H9 (cell line): ENCODE measurements at regions not wholly inside any gene's neighbourhood (a gene's known extent, or its start where the extent isn't known, plus 50 kb on each side); places are given as distances from the start of the nearest gene placed in this dataset.

Experiments
- DNase-seq: peaks from one replicate; pipeline ENCODE4 v3.0.0-alpha.2; 2017
- H2AFZ ChIP-seq: one replicate; pipeline ENCODE4 v1.6.1; 2013; ENCODE audit warnings: mild to moderate bottlenecking, low read length, control low read depth, moderate library complexity
- H2AK5ac ChIP-seq: 2 replicates; pipeline ENCODE4 v1.6.1; 2013; ENCODE audit warnings: low read length, control low read depth, mixed read lengths; ENCODE audit not compliant: insufficient read length
- H2BK120ac ChIP-seq: one replicate; pipeline ENCODE4 v1.6.1; 2013; ENCODE audit warnings: low read depth, mild to moderate bottlenecking, low read length, control low read depth, inconsistent platforms; ENCODE audit not compliant: poor library complexity, severe bottlenecking
- H2BK12ac ChIP-seq: 2 replicates; pipeline ENCODE4 v1.6.1; 2013; ENCODE audit warnings: low read length, control low read depth, mixed read lengths, low read depth; ENCODE audit not compliant: insufficient read length
- H2BK15ac ChIP-seq: 2 replicates; pipeline ENCODE4 v1.6.1; 2013; ENCODE audit warnings: low read depth, low read length, control low read depth
- H2BK20ac ChIP-seq: one replicate; pipeline ENCODE4 v1.6.1; 2013; ENCODE audit warnings: low read depth, mild to moderate bottlenecking, low read length, control low read depth, inconsistent platforms; ENCODE audit not compliant: poor library complexity, severe bottlenecking
- H2BK5ac ChIP-seq: 2 replicates; pipeline ENCODE4 v1.6.1; 2013; ENCODE audit warnings: low read length, control low read depth, mixed read lengths; ENCODE audit not compliant: insufficient read length
- H3K14ac ChIP-seq: 2 replicates; pipeline ENCODE4 v1.6.1; 2013; ENCODE audit warnings: low read length, control low read depth; ENCODE audit not compliant: insufficient read depth
- H3K18ac ChIP-seq: 2 replicates; pipeline ENCODE4 v1.6.1; 2013; ENCODE audit warnings: low read depth, mild to moderate bottlenecking, mixed read lengths, low read length, control low read depth; ENCODE audit not compliant: insufficient read length
- H3K23ac ChIP-seq: 2 replicates; pipeline ENCODE4 v1.6.1; 2013; ENCODE audit warnings: low read length, control low read depth, mixed read lengths, low read depth; ENCODE audit not compliant: insufficient read length
- H3K23me2 ChIP-seq: 2 replicates; pipeline ENCODE4 v1.6.1; 2013; ENCODE audit warnings: low read depth, mild to moderate bottlenecking, mixed read lengths, low read length, control low read depth; ENCODE audit not compliant: insufficient read length, poor library complexity, severe bottlenecking
- H3K27ac ChIP-seq: 2 replicates; pipeline ENCODE4 v1.5.1; 2013; ENCODE audit warnings: low read length, control low read depth, mixed read lengths, low read depth; ENCODE audit not compliant: insufficient read length
- H3K27me3 ChIP-seq: 2 replicates; pipeline ENCODE4 v1.6.1; 2013; ENCODE audit warnings: low read length, control low read depth, inconsistent platforms; ENCODE audit not compliant: insufficient read depth
- H3K4ac ChIP-seq: 2 replicates; pipeline ENCODE4 v1.6.1; 2013; ENCODE audit warnings: low read depth, mild to moderate bottlenecking, control low read depth, inconsistent platforms, low read length, moderate library complexity
- H3K4me1 ChIP-seq: 2 replicates; pipeline ENCODE4 v1.6.1; 2013; ENCODE audit warnings: low read length, control low read depth, inconsistent platforms; ENCODE audit not compliant: insufficient read depth
- H3K4me2 ChIP-seq: 2 replicates; pipeline ENCODE4 v1.6.1; 2013; ENCODE audit warnings: low read length, control low read depth, mixed read lengths; ENCODE audit not compliant: insufficient read length, insufficient read depth
- H3K56ac ChIP-seq: 2 replicates; pipeline ENCODE4 v1.6.1; 2013; ENCODE audit warnings: low read depth, mild to moderate bottlenecking, mixed read lengths, low read length, control low read depth; ENCODE audit not compliant: insufficient read length
- H3K79me1 ChIP-seq: 2 replicates; pipeline ENCODE4 v1.6.1; 2013; ENCODE audit warnings: low read depth, mild to moderate bottlenecking, moderate library complexity, low read length, control low read depth, inconsistent platforms; ENCODE audit not compliant: insufficient read depth, poor library complexity, severe bottlenecking
- H3K79me2 ChIP-seq: 2 replicates; pipeline ENCODE4 v1.6.1; 2013; ENCODE audit warnings: low read length, control low read depth, inconsistent platforms; ENCODE audit not compliant: insufficient read depth
- H3K9ac ChIP-seq: 2 replicates; pipeline ENCODE4 v1.6.1; 2013; ENCODE audit warnings: low read length, control low read depth, mixed read lengths; ENCODE audit not compliant: insufficient read length; ENCODE audit errors: extremely low read depth
- H3K9me3 ChIP-seq: one replicate; pipeline ENCODE4 v1.6.1; 2013; ENCODE audit warnings: low read depth, low read length, inconsistent platforms; ENCODE audit not compliant: control insufficient read depth
- H3T11ph ChIP-seq: one replicate; pipeline ENCODE4 v1.6.1; 2013; ENCODE audit warnings: mild to moderate bottlenecking, low read length, control low read depth, inconsistent platforms
- H4K20me1 ChIP-seq: one replicate; pipeline ENCODE4 v1.6.1; 2013; ENCODE audit not compliant: control insufficient read depth, insufficient read length, insufficient read depth
- H4K5ac ChIP-seq: 2 replicates; pipeline ENCODE4 v1.6.1; 2013; ENCODE audit warnings: low read depth, mild to moderate bottlenecking, mixed read lengths, low read length, control low read depth; ENCODE audit not compliant: insufficient read length
- H4K8ac ChIP-seq: replicated peaks from 2 replicates; pipeline ENCODE4 v1.6.1; 2013; ENCODE audit warnings: low read length, control low read depth, mixed read lengths, low read depth; ENCODE audit not compliant: insufficient read length
- H4K91ac ChIP-seq: 2 replicates; pipeline ENCODE4 v1.6.1; 2013; ENCODE audit warnings: low read depth, mild to moderate bottlenecking, moderate library complexity, mixed read lengths, low read length, control low read depth; ENCODE audit not compliant: insufficient read length
- H3K27ac Mint-ChIP-seq, 3 experiments: 2 replicates in 2 of 3; 3 replicates in 1 of 3; pipeline ENCODE4 v1.8.0; 2020 to 2021; ENCODE audit warnings: mixed read lengths in 3 of 3, mild to moderate bottlenecking in 1 of 3, moderate library complexity in 1 of 3
- H3K27me3 Mint-ChIP-seq: 2 replicates; pipeline ENCODE4 v1.8.0; 2021; ENCODE audit warnings: low read depth, mild to moderate bottlenecking, moderate library complexity, mixed read lengths
- H3K36me3 Mint-ChIP-seq, 3 experiments: 2 replicates in 2 of 3; 3 replicates in 1 of 3; pipeline ENCODE4 v1.8.0; 2020 to 2021; ENCODE audit warnings: low read depth in 3 of 3, mixed read lengths in 3 of 3; ENCODE audit not compliant: insufficient read depth in 1 of 3
- H3K4me1 Mint-ChIP-seq, 2 experiments: 2 replicates each; pipeline ENCODE4 v1.8.0; 2020; ENCODE audit warnings: mixed read lengths in 2 of 2
- H3K4me3 Mint-ChIP-seq, 2 experiments: 2 replicates in 1 of 2; 3 replicates in 1 of 2; pipeline ENCODE4 v1.8.0; 2020 to 2021; ENCODE audit warnings: mild to moderate bottlenecking in 2 of 2, mixed read lengths in 2 of 2, moderate library complexity in 1 of 2
- H3K9me3 Mint-ChIP-seq, 2 experiments: 2 replicates in 1 of 2; 3 replicates in 1 of 2; pipeline ENCODE4 v1.8.0; 2020; ENCODE audit warnings: mild to moderate bottlenecking in 2 of 2, mixed read lengths in 2 of 2, moderate library complexity in 1 of 2
- WGBS: extraction: QIAGEN DNeasy Blood & Tissue Kit; methylation state at CpG from one replicate; pipeline ENCODE4 v1.1.7; 2013; ENCODE audit warnings: missing lambda C conversion rate, low lambda C conversion rate, mixed read lengths; ENCODE audit not compliant: insufficient read length; ENCODE audit errors: extremely low coverage; 5-methylcytosine and 5-hydroxymethylcytosine counted together
- TF ChIP-seq, protein P1 (sequence below): fragments of 200-600 bp; sonication (generic); conservative IDR thresholded peaks from 3 replicates; pipeline ENCODE4 v1.8.0; 2021; ENCODE audit warnings: antibody characterized with exemption, mild to moderate bottlenecking

DNA sequence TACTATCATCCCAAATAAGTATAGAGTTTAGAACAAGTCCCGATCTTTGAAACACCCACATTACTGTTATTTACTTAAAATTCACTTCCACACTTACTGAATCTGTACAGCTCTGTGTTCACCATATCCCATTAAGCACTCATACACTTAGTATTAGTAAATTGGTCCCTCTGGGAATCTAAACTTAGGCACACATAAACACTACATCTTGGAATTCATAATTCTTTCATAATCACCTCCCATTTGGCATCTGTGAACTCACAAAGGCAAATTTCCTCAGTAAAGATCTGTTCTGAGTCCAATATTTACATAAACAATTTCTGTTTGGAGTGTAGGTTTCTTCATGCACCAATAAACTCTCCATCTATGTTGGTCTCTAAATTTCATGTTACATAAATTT is 52.6 kb upstream of the PPARGC1A start:
- H3K56ac ChIP-seq: no peak overlapping the region
- H4K5ac ChIP-seq: no peak overlapping the region
- H3K23ac ChIP-seq: no peak overlapping the region
- H3K9ac ChIP-seq: no peak overlapping the region
- no peak overlapping the region for H3K14ac ChIP-seq
- no peak for DNase-seq
- H3K18ac ChIP-seq: no peak overlapping the region
- no peaks in the 10 kb centered on the region for H3K79me1 ChIP-seq
- H2AK5ac ChIP-seq: no peak overlapping the region
- H3K27ac ChIP-seq: no peak overlapping the region
- no peaks in the 10 kb centered on the region for H3K23me2 ChIP-seq
- Mint-ChIP-seq H3K27me3 (no peaks in the 10 kb centered on the region), H3K4me3 (no peak overlapping the region), H3K9me3 (no peaks in the 10 kb centered on the region), H3K36me3 (no peaks in the 10 kb centered on the region; a peak in 1 of 7 replicates), H3K27ac (no peak overlapping the region), H3K4me1 (peaks cover 8 to 13% of the 10 kb centered on the region in 2 experiments)
- no peak overlapping the region for H3T11ph ChIP-seq
- H3K9me3 ChIP-seq: no peaks in the 10 kb centered on the region
- H3K4me2 ChIP-seq: no peak overlapping the region
- no peak overlapping the region for H4K8ac ChIP-seq
- H3K4ac ChIP-seq: no peak overlapping the region
- H2BK120ac ChIP-seq: no peak overlapping the region
- H2BK20ac ChIP-seq: no peak overlapping the region
- WGBS: no CpG with 5 or more reads among the region's 1 CpG
- no peak overlapping the region for H2BK5ac ChIP-seq
- no peaks in the 10 kb centered on the region for H3K27me3 ChIP-seq
- TF ChIP-seq, protein P1, sequence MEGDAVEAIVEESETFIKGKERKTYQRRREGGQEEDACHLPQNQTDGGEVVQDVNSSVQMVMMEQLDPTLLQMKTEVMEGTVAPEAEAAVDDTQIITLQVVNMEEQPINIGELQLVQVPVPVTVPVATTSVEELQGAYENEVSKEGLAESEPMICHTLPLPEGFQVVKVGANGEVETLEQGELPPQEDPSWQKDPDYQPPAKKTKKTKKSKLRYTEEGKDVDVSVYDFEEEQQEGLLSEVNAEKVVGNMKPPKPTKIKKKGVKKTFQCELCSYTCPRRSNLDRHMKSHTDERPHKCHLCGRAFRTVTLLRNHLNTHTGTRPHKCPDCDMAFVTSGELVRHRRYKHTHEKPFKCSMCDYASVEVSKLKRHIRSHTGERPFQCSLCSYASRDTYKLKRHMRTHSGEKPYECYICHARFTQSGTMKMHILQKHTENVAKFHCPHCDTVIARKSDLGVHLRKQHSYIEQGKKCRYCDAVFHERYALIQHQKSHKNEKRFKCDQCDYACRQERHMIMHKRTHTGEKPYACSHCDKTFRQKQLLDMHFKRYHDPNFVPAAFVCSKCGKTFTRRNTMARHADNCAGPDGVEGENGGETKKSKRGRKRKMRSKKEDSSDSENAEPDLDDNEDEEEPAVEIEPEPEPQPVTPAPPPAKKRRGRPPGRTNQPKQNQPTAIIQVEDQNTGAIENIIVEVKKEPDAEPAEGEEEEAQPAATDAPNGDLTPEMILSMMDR: no peak
- no peak overlapping the region for H4K91ac ChIP-seq
- H4K20me1 ChIP-seq: no peaks in the 10 kb centered on the region
- no peaks in the 10 kb centered on the region for H3K4me1 ChIP-seq
- H3K79me2 ChIP-seq: no peaks in the 10 kb centered on the region
- no peak overlapping the region for H2BK15ac ChIP-seq
- H2AFZ ChIP-seq: no peak overlapping the region
- H2BK12ac ChIP-seq: no peak overlapping the region
